Kidney (tissue), 13 donors: ENCODE measurements at regions not wholly inside any gene's neighbourhood (a gene's known extent, or its start where the extent isn't known, plus 50 kb on each side); places are given as distances from the start of the nearest gene placed in this dataset.

Experiments used
- DNase-seq, 5 donors: peaks; one replicate each; pipeline ENCODE4 v3.0.0-alpha.2; 2013 to 2020
- FAIRE-seq: peaks from 2 replicates; lab custom pipeline; 2012; peaks lifted over from hg19 to GRCh38; lab: Jason Lieb, UNC
- H3K27ac ChIP-seq, 2 donors: one replicate each; pipeline ENCODE4 v1.7.0; 2013; ENCODE audit warnings: low read depth in 2 of 2, low read length in 2 of 2, inconsistent platforms in 1 of 2
- H3K27me3 ChIP-seq: one replicate; pipeline ENCODE4 v1.7.1; 2013; ENCODE audit warnings: low read length, inconsistent platforms; ENCODE audit not compliant: control insufficient read depth, insufficient read depth
- H3K36me3 ChIP-seq, 3 donors: one replicate each; pipeline versions ENCODE4 v1.7.0 to v1.7.1; 2013; ENCODE audit warnings: low read length in 3 of 3, control low read depth in 1 of 3, inconsistent platforms in 1 of 3; ENCODE audit not compliant: insufficient read depth in 3 of 3, control insufficient read depth in 2 of 3
- H3K4me1 ChIP-seq, 3 donors: one replicate each; pipeline versions ENCODE4 v1.7.0 to v1.7.1; 2013; ENCODE audit warnings: low read length in 3 of 3, inconsistent platforms in 1 of 3, low read depth in 1 of 3; ENCODE audit not compliant: control insufficient read depth in 2 of 3, insufficient read depth in 2 of 3
- H3K4me3 ChIP-seq, 3 donors: one replicate each; pipeline versions ENCODE4 v1.7.0 to v1.8.1; 2013; ENCODE audit warnings: low read length in 3 of 3, control low read depth in 1 of 3, inconsistent platforms in 1 of 3
- H3K9ac ChIP-seq, 3 donors: one replicate each; pipeline versions ENCODE4 v1.7.0 to v1.7.1; 2013; ENCODE audit warnings: low read length in 3 of 3, control low read depth in 1 of 3, inconsistent platforms in 1 of 3
- H3K9me3 ChIP-seq, 3 donors: one replicate each; pipeline versions ENCODE4 v1.7.0 to v1.7.1; 2013; ENCODE audit warnings: low read length in 3 of 3, control low read depth in 1 of 3, inconsistent platforms in 1 of 3; ENCODE audit not compliant: control insufficient read depth in 2 of 3, insufficient read depth in 1 of 3
- CTCF ChIP-seq: IDR thresholded peaks from 3 replicates; pipeline ENCODE4 v1.5.1; 2012; ENCODE audit warnings: mild to moderate bottlenecking, moderate library complexity, borderline replicate concordance; ENCODE audit not compliant: insufficient read depth; ENCODE audit errors: extremely low read depth
- intact Hi-C: fragments of 100-400 bp; cut with DNase I; formaldehyde crosslinking; loops from one replicate; pipeline ENCODE4 v1.11.1; 2022
- donor health status: control.
- donor health status: control.
- donor health status: control.
- donor health status: control.
- donor health status: control.
- donor health status: DM: yes; HTN: yes; CAD: no.
- donor health status: Normal renal cell carcinoma (clear cell type).

DNA sequence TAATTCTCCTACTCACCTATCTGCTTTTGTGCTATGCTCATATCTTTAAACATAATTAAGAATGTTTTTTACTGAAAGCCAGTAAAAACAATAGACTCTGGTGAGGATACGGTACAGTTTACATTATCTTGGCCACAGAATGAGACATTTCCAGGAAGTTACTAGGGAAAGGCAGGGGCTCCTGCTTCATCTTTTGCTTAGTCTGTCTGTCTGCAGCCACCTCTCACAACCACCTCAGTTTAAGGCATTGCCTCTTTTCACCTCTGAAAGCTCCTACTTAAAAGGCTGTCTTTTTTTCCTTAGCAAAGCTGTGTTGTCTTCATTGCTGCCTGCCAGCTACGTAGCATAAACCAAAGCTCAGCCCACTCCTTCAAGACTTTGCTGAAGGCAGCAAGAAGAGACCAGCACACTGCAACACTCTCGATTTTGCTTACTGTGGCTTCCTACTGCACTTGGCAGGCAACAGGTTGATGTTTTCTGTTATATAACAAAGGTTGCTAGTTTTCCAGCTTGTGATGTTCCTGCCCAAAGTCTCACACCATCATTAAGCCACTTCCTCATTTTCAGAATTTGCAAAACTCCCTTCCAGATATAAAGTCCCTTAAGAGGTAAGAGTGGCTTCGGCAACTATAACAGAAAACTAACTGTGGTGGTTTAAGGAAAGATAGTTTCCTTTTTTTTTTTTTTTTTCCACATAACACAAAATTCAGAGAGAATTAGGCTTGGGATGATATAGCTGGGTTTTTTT lies 432.9 kb downstream of the GRXCR1 start:
- no peak overlapping the region for H3K9ac ChIP-seq
- no peak for FAIRE-seq

DNA sequence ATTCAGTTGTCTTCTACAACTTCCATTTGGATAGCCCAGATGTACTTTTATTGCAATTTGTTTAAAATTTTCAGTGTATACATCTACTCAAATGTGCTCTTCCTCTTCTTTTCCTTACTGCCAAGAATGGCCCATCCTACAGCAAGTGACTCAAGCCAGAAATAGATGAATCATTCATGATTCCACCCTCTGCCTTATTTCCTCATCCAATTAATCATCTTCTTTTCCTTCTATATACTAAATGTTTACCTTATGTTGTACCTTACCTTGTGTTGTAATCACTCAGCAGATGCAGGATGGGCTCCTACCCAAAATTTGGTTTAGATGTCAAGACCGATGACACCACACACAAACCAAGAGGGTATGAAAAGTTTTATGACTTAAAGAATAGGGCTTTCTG lies 437.8 kb downstream of the GRXCR1 start:
- no peaks in the 10 kb centered on the region for H3K9me3 ChIP-seq
- H3K36me3 ChIP-seq: no peaks in the 10 kb centered on the region
- H3K27ac ChIP-seq: no peak overlapping the region
- FAIRE-seq: no peak
- no peak overlapping the region for H3K4me3 ChIP-seq
- H3K4me1 ChIP-seq: no peaks in the 10 kb centered on the region
- no peak overlapping the region for H3K9ac ChIP-seq
- H3K27me3 ChIP-seq: no peaks in the 10 kb centered on the region
- intact Hi-C loops: no loop called here
- no peak for DNase-seq
- TF ChIP-seq CTCF: no peak

More for the DNA sequence above, 432.9 kb downstream of the GRXCR1 start:
- Histone ChIP-seq H3K4me3 (no peak overlapping the region), H3K36me3 (no peaks in the 10 kb centered on the region), H3K27me3 (no peaks in the 10 kb centered on the region), H3K9me3 (no peaks in the 10 kb centered on the region), H3K4me1 (no peaks in the 10 kb centered on the region), H3K27ac (no peak overlapping the region)
- no peak for DNase-seq
- intact Hi-C loops: no loop called here
- TF ChIP-seq CTCF: no peak

DNA sequence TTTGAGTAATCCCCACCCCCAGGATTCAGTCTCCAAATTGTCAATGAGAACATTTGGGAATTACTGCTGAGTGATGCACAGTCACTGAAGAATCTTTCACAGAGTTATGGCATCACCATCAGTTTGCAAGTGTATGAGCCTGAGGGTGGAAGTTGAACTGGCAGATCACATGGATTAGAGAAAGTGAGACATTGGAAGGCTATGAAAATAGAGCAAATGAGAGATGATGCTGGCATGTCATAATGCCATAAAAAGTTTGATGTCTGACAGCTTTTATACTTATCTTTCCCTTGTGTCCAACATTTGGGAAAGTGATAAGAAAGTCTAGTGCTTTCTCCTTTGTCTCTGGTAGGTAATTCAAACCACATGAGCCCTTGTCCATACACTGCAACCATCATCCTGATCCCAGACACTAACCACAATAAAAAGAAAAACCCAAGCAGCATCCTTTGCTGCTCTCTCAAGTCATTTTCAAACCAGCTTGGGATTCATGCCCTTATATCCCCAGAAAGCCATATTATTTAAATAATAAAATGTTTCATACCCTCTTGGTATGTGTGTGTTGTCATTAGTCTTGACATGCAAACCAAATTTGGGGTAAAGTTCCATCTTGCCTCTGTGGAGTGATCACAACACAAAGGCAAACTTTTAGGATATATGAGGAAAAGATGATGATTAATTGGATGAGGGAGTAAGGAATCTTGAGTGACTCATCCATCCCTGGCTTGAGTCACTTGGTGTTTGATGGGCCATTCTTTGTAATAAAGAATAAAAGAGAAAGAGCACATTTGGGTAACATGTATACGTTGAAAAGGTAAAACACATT lies 438.9 kb downstream of the GRXCR1 start:
- FAIRE-seq (no peak), DNase-seq (no peak)
- H3K9ac ChIP-seq: no peak overlapping the region
- no peaks in the 10 kb centered on the region for H3K4me1 ChIP-seq
- no peaks in the 10 kb centered on the region for H3K36me3 ChIP-seq
- intact Hi-C loops: no loop called here
- H3K9me3 ChIP-seq: no peaks in the 10 kb centered on the region
- H3K4me3 ChIP-seq: no peak overlapping the region
- no peak overlapping the region for H3K27ac ChIP-seq
- H3K27me3 ChIP-seq: no peaks in the 10 kb centered on the region
- no peak for TF ChIP-seq CTCF
